ENCODE measurements at regions not wholly inside any gene's neighbourhood (a gene's known extent, or its start where the extent isn't known, plus 50 kb on each side); places are given as distances from the start of the nearest gene placed in this dataset.
"Not testable (repeated sequence)": the region's sequence is repeated elsewhere in the genome, so short reads cannot be mapped to it uniquely, and the experiment has no call there.

DNA sequence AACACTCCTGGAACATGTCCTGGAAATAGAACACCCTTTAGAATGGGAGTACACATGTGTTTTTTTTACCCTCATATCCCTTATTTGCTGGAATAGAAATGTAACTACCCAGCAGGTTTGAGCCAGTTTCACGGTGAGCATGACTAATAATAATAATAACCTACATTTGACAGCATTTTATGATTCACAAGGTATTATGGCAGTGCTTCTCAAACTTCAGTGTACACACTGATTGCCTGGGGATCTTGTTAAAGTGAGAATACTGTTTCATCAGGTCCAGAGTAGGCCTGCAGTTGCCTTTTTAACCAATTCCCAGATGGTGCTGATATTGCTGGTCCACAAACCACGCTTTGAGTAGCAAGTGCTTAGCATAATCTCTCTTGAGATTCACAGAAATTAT lies 63.9 kb downstream of the NFKBIZ start:
- no peak for FAIRE-seq

DNA sequence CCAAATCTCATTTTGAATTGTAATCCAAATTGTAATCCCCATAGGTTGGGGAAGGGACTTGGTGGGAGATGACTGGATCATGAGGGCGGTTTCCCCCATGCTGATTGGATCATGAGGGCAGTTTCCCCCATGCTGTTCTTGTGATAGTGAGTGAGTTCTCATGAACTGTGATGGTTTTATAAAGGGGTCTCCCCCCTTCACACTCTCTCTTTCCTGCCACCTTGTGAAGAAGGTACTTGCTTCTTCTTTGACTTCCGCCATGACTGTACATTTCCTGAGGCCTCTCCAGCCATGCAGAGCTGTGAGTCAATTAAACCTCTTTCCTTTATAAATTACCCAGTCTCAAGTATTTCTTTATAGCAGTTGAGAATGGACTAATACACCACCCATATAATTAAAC lies 68.4 kb downstream of the NFKBIZ start:
- FAIRE-seq, result not testable (repeated sequence)

DNA sequence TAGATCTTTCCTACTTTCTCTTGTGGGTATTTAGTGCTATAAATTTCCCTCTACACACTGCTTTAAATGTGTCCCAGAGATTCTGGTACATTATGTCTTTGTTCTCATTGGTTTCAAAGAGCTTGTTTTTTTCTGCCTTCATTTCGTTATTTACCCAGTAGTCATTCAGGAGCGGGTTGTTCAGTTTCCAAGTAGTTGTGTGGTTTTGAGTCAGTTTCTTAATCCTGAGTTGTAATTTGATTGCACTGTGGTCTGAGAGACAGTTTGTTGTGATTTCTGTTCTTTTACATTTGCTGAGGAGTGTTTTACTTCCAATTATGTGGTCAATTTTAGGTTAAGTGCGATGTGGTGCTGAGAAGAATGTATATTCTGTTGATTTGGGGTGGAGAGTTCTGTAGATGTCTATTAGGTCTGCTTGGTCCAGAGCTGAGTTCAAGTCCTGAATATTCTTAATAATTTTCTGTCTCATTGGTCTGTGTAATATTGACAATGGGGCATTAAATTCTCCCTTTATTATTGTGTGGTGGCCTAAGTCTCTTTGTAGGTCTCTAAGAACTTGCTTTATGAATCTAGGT lies 72.9 kb downstream of the NFKBIZ start:
- not testable (repeated sequence) for FAIRE-seq

DNA sequence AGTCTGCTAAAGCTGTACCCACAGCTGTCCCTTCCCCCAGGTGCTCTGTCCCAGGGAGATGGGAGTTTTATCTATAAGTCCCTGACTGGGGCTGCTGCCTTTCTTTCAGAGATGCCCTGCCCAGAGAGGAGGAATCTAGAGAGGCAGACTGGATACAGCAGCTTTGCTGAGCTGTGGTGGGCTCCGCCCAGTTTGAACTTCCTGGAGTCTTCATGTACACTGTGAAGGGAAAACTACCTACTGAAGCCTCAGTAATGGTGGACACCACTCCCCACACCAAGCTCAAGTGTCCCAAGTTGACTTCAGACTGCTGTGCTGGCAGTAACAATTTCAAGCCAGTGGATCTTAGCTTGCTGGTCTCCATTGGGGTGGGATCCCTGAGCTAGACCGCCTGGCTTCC lies 75.3 kb downstream of the NFKBIZ start:
- FAIRE-seq, result not testable (repeated sequence)

DNA sequence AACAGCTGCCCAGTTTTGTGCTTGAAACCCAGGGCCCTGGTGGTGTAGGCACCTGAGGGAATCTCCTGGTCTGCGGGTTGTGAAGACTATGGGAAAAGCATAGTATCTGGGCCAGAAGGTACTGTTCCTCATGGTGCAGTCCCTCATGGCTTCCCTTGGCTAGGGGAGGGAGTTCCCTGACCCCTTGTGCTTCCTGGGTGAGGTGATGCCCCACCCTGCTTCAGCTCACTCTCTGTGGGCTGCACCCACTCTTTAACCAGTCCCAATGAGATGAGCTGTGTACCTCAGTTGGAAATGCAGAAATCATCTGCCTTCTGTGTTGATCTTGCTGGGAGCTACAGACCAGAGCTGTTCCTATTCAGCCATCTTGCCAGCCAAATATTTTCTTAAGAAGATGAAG lies 75.8 kb downstream of the NFKBIZ start:
- not testable (repeated sequence) for FAIRE-seq

DNA sequence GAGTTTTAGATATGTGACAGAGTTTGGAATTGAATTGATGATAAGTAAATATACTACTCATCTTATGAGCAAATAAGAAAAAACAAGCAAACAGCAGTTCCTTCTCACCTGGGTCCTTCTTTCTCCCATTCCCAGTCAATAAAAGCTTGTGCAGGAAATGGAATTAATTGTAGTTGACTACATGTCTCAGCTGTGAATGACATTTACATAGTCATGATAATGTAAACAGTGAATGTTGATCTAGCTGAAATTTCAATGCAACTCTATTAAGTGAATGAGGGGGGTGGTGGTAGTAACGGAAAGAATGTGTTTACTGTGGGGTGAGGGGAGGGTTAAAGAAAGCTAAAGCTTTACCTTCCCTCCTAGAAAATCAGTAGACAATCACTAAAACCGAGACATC lies 76.2 kb downstream of the NFKBIZ start:
- no peak for FAIRE-seq

DNA sequence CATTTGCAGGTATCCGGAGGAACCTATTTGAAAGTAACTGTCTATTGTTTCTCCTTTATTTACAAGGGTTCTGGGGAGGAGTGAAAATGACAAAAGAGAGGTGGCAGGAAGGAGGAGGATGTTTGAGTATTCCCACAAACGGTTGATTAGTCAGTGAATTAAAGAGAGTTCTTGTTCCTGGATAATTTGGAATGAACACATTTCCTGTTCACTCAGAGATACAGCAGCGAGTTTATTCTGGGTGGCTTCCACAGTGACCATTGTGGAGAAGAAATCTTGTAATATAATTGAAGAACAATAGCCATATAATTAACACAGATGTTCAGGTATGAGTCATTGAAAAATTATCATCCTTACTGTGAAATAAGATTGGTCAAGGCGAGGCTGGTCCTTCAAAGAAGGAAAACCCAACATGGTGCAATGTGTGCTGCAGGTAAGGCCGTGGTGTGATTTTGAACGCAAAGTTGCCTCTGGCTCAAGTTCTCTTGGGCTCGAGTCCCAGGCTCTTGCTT lies 77.3 kb downstream of the NFKBIZ start:
- no peak for FAIRE-seq

DNA sequence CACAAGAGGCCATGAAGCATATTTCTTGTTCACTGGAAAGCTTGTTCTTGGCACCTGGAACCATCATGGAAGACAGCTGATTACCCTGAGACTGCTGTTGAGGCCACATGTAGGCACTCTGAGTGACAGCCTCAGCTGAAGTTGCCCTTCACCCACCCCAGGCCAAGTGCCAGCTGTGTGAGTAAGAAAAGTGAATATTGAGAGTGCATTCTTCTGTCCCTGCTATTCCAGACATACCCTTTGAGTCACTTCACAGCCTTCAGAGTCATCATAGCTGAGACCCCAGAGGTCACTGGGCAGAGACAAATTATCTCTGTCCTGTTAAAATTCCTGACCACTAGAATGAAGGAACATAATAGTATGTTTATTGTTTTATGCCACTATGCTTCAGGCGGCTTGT lies 79.6 kb downstream of the NFKBIZ start:
- FAIRE-seq, result no peak

DNA sequence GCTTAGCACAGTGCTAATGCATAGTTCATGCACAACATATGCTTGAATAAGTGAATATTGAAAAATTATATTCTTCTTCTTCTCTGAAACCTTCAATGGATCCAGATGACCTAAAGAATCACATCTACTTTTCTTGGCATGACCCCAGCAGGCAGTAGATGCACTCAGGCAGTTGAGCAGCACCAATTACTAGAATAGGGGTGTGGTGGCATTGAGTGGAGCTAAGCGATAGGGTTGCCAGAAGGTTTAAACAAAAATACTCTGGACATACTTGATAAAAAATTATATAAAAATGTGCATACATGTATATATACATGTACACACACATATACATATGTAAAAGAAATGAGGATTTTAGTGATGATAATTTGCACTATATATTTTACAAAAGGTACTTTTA lies 81.8 kb downstream of the NFKBIZ start:
- no peak for FAIRE-seq

DNA sequence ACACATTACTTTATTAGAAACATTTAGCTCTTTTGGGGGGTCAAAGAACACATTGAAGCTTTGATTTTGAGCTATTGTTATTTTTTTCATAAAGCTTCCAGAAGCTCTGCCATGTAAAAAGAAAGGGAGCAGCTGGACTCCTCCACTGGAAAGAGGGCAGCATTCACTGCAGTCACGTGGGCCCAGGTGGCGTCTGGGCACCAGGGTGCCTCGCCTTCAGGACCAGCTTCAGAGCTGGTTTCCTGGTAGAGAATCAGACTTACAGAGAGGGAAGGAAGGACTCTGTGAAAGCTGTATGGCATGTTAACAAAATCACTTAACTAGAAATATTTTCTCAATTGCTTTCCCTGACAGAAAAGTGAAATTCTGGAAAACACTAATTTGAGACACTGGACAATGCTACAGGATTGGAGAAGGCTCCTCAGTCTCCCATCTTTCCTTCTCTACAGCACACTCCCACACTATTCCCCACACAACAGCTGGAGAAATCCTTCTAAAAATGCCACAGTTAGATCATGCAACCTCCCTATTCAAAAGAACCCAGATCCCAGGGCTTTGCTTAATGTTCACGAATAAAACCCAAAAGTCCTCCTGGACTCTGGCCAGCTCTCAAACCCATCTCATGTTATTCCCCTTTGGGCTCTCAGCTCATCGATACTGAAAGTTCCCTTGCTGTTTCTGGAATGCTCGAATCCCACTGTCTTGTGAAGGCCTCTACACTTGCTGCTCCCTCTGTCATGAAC lies 83.2 kb downstream of the NFKBIZ start:
- no peak for FAIRE-seq

DNA sequence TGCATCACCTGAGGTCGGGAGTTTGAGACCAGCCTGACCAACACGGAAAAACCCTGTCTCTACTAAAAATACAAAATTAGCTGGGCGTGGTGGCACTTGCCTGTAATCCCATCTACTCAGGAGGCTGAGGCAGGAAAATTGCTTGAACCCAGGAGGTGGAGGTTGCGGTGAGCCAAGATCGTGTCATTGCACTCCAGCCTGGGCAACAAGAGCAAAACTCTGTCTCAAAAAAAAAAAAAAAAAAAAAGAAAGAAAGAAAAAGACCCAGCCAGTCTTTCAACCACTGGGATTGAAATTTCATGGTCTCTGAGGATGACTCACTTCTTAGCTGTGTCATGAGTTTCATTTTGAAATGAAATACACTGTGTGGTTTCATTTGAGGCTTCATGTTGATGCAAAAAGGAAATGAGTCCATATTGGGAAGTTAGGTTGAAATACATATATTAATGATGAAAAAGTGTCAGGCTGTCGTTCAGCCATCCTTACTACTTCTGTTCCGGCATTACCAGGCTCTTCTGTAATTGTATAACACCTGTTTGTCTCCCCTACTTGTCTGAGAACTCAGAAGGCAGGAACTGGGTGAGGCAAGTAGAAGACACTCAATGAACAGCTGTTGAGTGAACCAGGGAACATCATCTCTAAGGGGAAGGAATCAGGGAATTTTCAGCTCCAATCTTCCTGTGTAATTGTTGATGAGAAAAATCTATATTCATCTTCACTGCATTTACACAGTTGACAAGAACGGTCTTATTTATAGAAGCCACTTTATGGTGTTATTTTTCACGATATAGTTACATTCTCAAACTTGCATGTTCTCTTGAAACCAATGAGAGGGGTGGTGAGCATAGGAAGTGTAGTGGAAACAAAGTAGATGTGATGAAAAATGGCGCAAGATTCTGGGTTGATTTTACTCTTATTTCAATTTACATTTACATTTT lies 87.4 kb downstream of the NFKBIZ start:
- no peak for FAIRE-seq

DNA sequence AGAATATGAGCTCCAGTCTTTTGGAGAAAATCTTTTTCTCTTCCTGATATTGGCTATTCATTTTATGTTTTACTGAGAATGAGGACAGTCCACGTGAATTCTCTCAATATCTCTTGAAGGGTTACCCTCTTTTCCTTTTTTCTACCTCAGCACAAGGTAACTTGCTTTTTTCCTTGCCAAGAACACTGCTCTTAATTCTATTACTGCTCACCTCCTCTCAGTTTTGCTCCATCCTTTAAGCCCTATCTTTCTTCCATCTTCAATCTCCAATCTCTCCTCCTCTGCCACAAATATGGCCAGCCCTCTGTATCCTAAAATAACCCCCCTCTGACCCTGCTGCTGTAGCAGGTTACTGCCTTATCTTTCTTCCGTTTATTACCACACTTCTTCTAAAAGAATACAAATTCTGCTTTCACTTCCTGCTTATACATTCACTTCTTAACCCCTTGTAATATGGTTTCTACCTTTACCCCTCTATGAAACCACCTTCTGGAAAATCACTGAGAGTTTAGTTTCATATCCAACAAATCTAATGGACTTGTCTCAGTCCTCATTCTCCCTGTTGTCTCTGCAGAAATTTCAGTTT lies 89.0 kb downstream of the NFKBIZ start:
- no peak for FAIRE-seq

DNA sequence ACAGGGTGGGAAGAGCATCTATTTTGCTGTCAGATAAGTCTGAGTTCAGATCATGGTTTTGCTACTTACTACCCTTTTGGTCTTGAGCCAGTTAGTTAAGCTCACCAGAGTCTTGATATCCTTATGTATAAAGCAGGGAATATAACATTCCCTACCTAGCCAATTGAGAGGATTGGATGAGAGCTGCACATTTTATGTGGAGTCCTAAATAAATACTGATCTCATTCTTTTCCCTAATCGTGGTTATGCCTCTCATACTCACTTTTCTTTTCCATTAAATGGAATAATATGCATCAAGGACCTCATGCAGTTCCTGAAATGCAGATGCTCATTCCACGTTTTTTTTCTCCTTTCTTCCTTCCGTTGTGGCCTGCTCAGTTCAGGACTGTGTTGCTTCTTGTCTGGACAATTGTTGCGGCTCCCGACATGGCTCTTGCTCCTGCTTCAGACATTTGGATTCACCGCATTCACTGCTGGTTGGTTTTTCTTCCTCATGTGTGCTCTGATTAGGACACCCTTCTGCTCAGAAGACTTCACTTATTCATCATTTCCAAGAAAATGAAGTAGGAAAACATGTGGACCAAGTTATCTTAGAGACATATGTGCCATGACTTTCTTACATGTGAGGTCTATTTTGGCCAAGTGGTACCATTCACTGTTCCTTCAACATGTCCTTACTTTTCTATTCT lies 90.2 kb downstream of the NFKBIZ start:
- FAIRE-seq, result no peak

DNA sequence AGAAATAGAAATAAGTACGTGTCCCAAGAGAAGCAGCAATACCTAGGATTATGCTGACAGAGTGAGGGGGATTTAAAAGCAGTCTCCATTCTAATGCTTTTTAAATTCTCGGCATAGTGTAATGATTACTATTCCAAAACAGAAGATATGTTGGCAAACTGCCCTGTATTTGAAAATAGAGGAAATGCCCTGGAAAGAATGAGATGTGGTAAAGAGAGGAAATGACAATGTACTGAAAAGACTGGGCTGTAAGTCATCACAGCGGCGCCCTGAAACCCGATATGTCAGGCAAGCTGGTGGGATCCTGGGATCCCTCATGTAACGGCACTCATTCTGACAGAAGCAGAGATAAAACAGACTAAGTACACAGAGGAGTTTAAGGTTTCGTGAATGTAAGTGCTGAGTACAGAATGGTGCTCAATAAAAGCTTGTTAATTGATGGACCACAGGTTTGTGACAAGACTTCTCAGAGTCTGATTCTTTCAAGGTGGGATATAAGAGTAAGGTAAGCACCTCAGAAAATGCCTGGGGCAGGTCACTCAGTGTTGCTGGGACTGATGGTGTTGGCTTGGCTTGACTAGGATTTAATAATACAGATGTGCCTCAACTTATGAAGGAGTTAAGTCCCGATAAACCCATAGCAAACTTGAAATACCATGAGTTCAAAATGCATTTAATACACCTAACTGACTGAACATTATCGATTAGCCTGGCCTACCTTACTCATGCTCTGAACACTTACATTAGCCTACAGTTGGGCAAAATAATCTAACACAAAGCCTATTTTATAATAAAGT lies 91.4 kb downstream of the NFKBIZ start:
- no peak for FAIRE-seq

DNA sequence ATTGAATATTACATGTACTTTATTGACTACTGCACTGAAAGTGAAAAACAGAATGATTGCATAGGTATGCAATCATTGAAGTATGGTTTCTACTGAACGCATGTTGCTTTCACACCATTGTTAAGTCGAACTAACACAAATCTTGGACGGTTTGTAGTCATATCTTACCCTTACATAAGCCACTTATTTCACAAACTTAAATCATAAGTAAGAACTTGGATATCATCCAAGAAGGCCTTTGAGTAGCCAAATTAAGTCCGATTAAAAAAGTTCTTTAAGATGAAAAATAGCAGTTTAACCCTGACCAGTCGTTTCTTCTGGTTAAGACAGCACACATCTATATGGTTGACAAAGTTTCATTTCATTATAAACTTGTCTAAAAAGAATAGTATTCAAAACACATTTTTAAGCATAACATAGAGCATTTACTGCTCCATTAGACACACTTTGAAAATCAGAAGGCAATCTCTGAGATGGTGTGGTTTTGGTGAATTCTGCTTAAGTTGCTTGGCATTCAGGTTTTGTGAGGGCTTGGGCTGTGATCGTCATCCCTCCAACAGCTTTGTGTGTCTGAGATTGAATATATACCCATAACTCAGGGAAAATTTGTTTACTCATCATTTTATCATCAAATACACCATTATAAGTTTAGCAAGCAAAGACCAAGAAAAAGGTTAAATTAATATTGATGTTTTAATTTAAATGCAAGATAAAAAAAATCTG lies 92.2 kb downstream of the NFKBIZ start:
- no peak for FAIRE-seq

DNA sequence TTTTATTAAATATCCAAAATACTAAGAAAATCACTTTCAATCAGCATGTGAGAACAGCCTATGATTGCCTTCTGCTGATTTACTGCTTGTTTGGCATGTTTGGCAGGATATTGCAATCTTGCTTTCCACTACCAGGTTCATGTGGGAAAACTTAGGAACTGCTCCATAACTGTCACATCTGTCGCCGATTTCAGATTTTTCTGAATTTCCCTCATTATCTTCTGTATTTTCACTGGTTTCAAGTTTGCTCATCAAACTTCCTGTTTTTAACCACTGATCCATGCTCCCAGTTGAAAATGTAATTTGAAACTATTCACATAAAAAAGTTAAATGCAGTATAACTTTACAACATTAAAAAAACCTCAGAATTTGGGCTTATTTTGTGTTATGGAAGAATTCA lies 93.0 kb downstream of the NFKBIZ start:
- FAIRE-seq, result no peak

DNA sequence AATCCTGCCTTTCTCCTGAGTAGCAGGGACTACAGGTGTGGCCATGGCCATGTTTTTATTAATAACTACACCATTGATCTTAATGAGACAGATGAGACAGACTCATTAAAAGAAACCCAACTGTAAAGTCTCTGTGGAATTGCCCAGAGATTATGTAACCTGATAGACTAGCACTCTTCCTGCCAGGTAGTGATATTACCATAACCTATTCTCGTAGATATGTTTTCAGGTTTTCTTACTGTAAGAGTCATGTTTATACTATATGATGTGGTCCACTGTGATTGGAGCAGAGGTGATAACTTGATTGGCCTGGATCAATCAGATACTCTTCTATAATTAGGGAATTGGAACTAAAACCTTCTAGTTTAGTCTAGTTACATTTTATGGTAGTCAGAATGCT lies 93.7 kb downstream of the NFKBIZ start:
- no peak for FAIRE-seq

DNA sequence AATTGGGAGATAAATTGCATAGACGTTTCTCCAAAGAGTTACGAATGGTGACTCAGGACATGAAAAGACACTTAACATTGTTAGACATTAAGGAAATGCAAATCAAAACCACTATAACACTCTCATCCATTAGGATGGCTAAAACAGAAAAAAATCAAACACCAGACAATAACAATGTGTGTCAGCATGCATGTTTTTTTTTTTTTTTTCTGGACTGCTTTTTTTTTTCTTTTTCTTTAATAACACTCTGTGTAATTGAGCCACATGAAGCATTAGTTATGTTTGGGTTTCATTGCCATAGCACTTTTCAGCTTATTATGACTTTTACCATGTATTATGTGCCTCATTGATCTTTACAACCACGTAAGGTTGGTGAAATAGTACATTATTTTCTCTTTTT lies 95.0 kb downstream of the NFKBIZ start:
- no peak for FAIRE-seq

DNA sequence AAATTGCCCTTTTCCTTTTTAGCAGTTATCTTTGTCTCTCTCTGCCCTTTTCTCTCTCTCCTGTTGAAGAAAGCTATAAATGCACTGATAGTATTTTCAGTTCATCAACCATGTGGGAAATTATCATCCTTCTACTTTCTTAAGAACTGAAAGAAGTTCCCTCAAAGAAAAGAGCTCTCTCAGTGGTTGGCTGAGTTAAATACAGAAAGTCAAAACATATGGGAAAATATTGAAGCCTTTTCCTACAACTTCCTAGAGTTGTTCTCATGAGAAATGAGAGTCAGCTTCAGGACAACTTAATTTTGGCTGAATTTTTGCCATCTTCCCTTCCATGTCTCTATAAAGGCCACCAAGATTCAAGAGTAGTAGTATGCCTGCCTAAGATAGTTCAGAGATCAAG lies 96.7 kb downstream of the NFKBIZ start:
- FAIRE-seq, result no peak

DNA sequence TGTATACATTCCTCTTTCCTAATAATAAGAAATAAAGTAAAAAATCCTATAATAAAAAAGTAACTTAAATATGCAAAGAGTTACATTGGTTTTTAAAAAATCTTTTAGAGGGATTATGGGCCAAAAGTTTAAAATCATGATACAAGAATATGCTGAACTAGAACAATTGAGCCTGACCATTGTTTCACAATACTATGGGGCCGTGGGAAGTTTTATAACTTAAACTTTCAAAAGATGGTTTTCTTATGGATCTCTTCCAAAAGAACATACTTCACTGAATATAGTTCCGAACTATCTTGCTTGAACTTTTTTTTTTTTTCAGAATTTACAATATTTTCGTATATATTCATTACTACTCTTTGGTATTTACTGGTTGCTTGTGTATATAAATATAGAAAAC lies 97.6 kb downstream of the NFKBIZ start:
- no peak for FAIRE-seq

DNA sequence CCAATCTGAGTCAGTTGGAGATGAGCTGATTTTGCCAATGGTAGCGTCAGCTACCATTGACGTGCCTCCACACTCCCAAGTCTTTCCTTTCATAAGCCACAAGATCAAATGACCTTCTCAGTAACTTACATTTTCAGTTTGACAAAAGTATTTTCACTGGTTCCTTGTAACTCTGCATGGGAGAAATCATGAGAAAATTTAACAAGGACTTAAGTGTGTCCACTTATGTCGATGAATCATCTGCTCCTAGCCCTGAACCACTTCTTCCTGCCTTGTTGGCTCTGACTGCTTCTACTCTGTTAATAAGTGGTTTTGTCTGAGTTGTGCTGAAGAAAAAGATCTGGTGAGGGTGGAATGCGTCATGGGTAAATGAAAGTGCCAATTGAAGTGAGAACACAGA lies 101.2 kb downstream of the NFKBIZ start:
- no peak for FAIRE-seq
